WTC11 (cell line): ENCODE measurements at regions not wholly inside any gene's neighbourhood (a gene's known extent, or its start where the extent isn't known, plus 50 kb on each side); places are given as distances from the start of the nearest gene placed in this dataset.

Experiments
- ATAC-seq: fragments of 200-7000 bp; cut with Tn5 transposase; 2 replicates; pipeline ENCODE4 v1.10.0; 2021; ENCODE audit warnings: mild to moderate bottlenecking, moderate library complexity
- CTCF ChIA-PET: fragments of 300-600 bp; sonication (Branson Sonifier 250); formaldehyde crosslinking; loops from one replicate; lab custom pipeline; 2021; ENCODE audit warnings: antibody characterized with exemption; lab: Charles Lee
- POLR2A ChIA-PET: fragments of 350-600 bp; sonication (Branson Sonifier 250); formaldehyde crosslinking; loops from one replicate; lab custom pipeline; 2021; ENCODE audit warnings: antibody characterized with exemption; lab: Charles Lee
- DNase-seq: peaks from one replicate; pipeline ENCODE4 v3.0.0; 2021; ENCODE audit warnings: low spot score
- H3K27ac Mint-ChIP-seq: 2 replicates; pipeline ENCODE4 v1.8.0; 2021; ENCODE audit warnings: mixed read lengths
- H3K27me3 Mint-ChIP-seq: 2 replicates; pipeline ENCODE4 v1.8.0; 2021; ENCODE audit warnings: low read depth, mild to moderate bottlenecking, moderate library complexity, mixed read lengths
- H3K36me3 Mint-ChIP-seq: 2 replicates; pipeline ENCODE4 v1.8.0; 2021; ENCODE audit warnings: mixed read lengths
- H3K4me1 Mint-ChIP-seq: 2 replicates; pipeline ENCODE4 v1.8.0; 2022; ENCODE audit warnings: mixed read lengths
- H3K4me3 Mint-ChIP-seq: 2 replicates; pipeline ENCODE4 v1.8.0; 2021; ENCODE audit warnings: mild to moderate bottlenecking, moderate library complexity, mixed read lengths
- H3K9me3 Mint-ChIP-seq: 2 replicates; pipeline ENCODE4 v1.8.0; 2021; ENCODE audit warnings: mixed read lengths
- EMX1 ChIP-seq: fragments of 250-450 bp; sonication (Bioruptor Pico); IDR thresholded peaks from 2 replicates; pipeline ENCODE4 v1.8.0; 2021; ENCODE audit warnings: mild to moderate bottlenecking
- FOXK1 ChIP-seq: sonication (generic); formaldehyde crosslinking; IDR thresholded peaks from 2 replicates; pipeline ENCODE4 v1.8.0; 2022; ENCODE audit warnings: mild to moderate bottlenecking, moderate library complexity, missing genetic modification reagents
- GRHL2 ChIP-seq: fragments of 250-450 bp; sonication (Bioruptor Pico); IDR thresholded peaks from 2 replicates; pipeline ENCODE4 v1.8.0; 2022; ENCODE audit warnings: mild to moderate bottlenecking, moderate library complexity; ENCODE audit not compliant: insufficient replicate concordance, severe bottlenecking
- GTF2I ChIP-seq: fragments of 250-450 bp; sonication (Bioruptor Pico); conservative IDR thresholded peaks from 2 replicates; pipeline ENCODE4 v1.4.0; 2021; ENCODE audit warnings: mild to moderate bottlenecking
- HMGA2 ChIP-seq: fragments of 250-450 bp; sonication (Bioruptor Pico); IDR thresholded peaks from 2 replicates; pipeline ENCODE4 v1.4.0; 2021; ENCODE audit warnings: mild to moderate bottlenecking, moderate library complexity
- KAT7 ChIP-seq: sonication (generic); formaldehyde crosslinking; IDR thresholded peaks from 2 replicates; pipeline ENCODE4 v1.8.1; 2023; ENCODE audit warnings: missing genetic modification reagents, mild to moderate bottlenecking, borderline replicate concordance
- MXD4 ChIP-seq: fragments of 250-450 bp; sonication (Bioruptor Pico); IDR thresholded peaks from 2 replicates; pipeline ENCODE4 v1.8.0; 2021; ENCODE audit warnings: mild to moderate bottlenecking, moderate library complexity, borderline replicate concordance
- NFE2L1 ChIP-seq: sonication (generic); formaldehyde crosslinking; IDR thresholded peaks from 2 replicates; pipeline ENCODE4 v1.8.1; 2023; ENCODE audit warnings: missing genetic modification reagents
- NFYB ChIP-seq: sonication (generic); formaldehyde crosslinking; conservative IDR thresholded peaks from 2 replicates; pipeline ENCODE4 v1.8.0; 2022; ENCODE audit warnings: low read depth, missing genetic modification reagents
- PRRX2 ChIP-seq: fragments of 250-450 bp; sonication (Bioruptor Pico); IDR thresholded peaks from 2 replicates; pipeline ENCODE4 v1.8.0; 2021; ENCODE audit warnings: mild to moderate bottlenecking
- TEAD1 ChIP-seq: sonication (generic); formaldehyde crosslinking; IDR thresholded peaks from 2 replicates; pipeline ENCODE4 v1.8.0; 2022; ENCODE audit warnings: mild to moderate bottlenecking, missing genetic modification reagents
- ZBTB21 ChIP-seq: sonication (generic); formaldehyde crosslinking; IDR thresholded peaks from 2 replicates; pipeline ENCODE4 v1.8.1; 2023; ENCODE audit warnings: mild to moderate bottlenecking, missing genetic modification reagents, borderline replicate concordance
- ZNF396 ChIP-seq: fragments of 250-450 bp; sonication (Bioruptor Pico); IDR thresholded peaks from 2 replicates; pipeline ENCODE4 v1.8.0; 2021; ENCODE audit warnings: mild to moderate bottlenecking, moderate library complexity, borderline replicate concordance
- TF ChIP-seq, protein P1 (sequence below): sonication (generic); formaldehyde crosslinking; IDR thresholded peaks from 2 replicates; pipeline ENCODE4 v1.8.0; 2022; ENCODE audit warnings: mild to moderate bottlenecking, missing genetic modification reagents
- TF ChIP-seq, protein P2 (sequence below): sonication (generic); formaldehyde crosslinking; IDR thresholded peaks from 2 replicates; pipeline ENCODE4 v1.8.1; 2022; ENCODE audit warnings: low read depth, missing genetic modification reagents, borderline replicate concordance
- TF ChIP-seq, protein P3 (sequence below): fragments of 200-600 bp; IDR thresholded peaks from 2 replicates; pipeline ENCODE4 v1.8.0; 2022; ENCODE audit warnings: antibody characterized with exemption
- TF ChIP-seq, protein P4 (sequence below): fragments of 250-450 bp; sonication (Bioruptor Pico); IDR thresholded peaks from 2 replicates; pipeline ENCODE4 v2.1.2; 2022; ENCODE audit warnings: mild to moderate bottlenecking, moderate library complexity
- TF ChIP-seq, protein P5 (sequence below): fragments of 250-450 bp; sonication (Bioruptor Pico); IDR thresholded peaks from 2 replicates; pipeline ENCODE4 v1.8.0; 2021; ENCODE audit warnings: mild to moderate bottlenecking
- TF ChIP-seq, protein P6 (sequence below): sonication (generic); formaldehyde crosslinking; IDR thresholded peaks from 2 replicates; pipeline ENCODE4 v1.8.0; 2022; ENCODE audit warnings: missing genetic modification reagents
- TF ChIP-seq, protein P7 (sequence below): sonication (generic); formaldehyde crosslinking; IDR thresholded peaks from 2 replicates; pipeline ENCODE4 v1.8.0; 2023; ENCODE audit warnings: missing genetic modification reagents, mild to moderate bottlenecking, borderline replicate concordance
- TF ChIP-seq, protein P8 (sequence below): sonication (generic); formaldehyde crosslinking; conservative IDR thresholded peaks from 2 replicates; pipeline ENCODE4 v1.8.1; 2022; ENCODE audit warnings: mild to moderate bottlenecking, missing genetic modification reagents

DNA sequence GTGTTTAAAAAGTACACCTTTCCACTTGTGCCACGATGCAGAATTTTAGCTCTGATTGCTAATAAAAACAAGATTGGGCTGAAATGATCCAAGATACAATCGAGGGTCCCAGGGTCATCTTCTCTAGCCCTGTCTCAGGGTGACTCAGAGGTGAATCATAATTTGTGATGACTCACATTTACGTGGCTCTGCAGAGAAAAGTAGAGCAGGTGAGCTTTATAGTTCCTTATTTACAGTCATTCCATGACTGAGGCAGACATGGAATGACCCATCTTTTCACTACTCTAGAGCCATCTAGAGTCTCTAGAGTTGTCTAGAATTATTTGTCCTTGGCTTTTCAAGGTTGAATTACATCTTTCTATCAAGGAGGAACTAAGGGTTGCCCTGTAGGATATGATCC, 155.2 kb downstream of the GAS1 start (continued):
- TF ChIP-seq, protein P1, sequence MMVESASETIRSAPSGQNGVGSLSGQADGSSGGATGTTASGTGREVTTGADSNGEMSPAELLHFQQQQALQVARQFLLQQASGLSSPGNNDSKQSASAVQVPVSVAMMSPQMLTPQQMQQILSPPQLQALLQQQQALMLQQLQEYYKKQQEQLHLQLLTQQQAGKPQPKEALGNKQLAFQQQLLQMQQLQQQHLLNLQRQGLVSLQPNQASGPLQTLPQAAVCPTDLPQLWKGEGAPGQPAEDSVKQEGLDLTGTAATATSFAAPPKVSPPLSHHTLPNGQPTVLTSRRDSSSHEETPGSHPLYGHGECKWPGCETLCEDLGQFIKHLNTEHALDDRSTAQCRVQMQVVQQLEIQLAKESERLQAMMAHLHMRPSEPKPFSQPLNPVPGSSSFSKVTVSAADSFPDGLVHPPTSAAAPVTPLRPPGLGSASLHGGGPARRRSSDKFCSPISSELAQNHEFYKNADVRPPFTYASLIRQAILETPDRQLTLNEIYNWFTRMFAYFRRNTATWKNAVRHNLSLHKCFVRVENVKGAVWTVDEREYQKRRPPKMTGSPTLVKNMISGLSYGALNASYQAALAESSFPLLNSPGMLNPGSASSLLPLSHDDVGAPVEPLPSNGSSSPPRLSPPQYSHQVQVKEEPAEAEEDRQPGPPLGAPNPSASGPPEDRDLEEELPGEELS, result no peak

DNA sequence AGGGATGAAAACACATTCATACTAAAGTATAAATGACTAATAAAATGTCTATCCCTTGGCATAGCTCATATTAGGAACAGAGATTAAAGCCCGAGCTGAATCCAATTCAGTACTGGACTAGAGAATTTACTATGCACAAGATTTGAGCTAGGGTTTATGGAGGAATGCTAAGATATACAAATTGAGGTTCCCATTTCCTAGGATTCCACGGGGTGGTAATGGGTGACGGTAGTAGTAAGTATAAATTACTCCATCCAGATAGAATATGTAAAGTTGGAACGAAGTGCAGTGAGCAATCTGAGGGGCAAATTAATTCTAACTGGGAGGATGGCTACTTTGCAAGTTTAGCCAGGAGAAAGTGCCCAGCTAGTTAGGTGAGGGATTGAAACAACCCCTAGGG, 156.5 kb downstream of the GAS1 start:
- Mint-ChIP-seq H3K36me3 (no peaks in the 10 kb centered on the region), H3K9me3 (no peaks in the 10 kb centered on the region), H3K4me3 (no peak overlapping the region), H3K4me1 (peaks cover 17% of the 10 kb centered on the region), H3K27me3 (no peaks in the 10 kb centered on the region; the same call in 1 of the 2 replicates), H3K27ac (no peak overlapping the region)
- ChIA-PET POLR2A (no interaction called here), CTCF (interaction anchor here (1.8 kb wide), 1 partner anchor 302 kb away, joined by 4 read pairs; no protein-coding TSS in a partner anchor)
- DNase-seq (no peak), ATAC-seq (no peak)
- TF ChIP-seq, protein P2, sequence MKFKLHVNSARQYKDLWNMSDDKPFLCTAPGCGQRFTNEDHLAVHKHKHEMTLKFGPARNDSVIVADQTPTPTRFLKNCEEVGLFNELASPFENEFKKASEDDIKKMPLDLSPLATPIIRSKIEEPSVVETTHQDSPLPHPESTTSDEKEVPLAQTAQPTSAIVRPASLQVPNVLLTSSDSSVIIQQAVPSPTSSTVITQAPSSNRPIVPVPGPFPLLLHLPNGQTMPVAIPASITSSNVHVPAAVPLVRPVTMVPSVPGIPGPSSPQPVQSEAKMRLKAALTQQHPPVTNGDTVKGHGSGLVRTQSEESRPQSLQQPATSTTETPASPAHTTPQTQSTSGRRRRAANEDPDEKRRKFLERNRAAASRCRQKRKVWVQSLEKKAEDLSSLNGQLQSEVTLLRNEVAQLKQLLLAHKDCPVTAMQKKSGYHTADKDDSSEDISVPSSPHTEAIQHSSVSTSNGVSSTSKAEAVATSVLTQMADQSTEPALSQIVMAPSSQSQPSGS, result no peak
- TF ChIP-seq HMGA2 (no peak), EMX1 (CRISPR knock-in tag) (no peak), MXD4 (CRISPR knock-in tag) (no peak), PRRX2 (CRISPR knock-in tag) (no peak), ZNF396 (no peak), FOXK1 (CRISPR knock-in tag) (no peak), KAT7 (CRISPR knock-in tag) (no peak), NFE2L1 (no peak), GRHL2 (CRISPR knock-in tag) (no peak), ZBTB21 (CRISPR knock-in tag) (no peak), NFYB (CRISPR knock-in tag) (no peak), GTF2I (no peak), TEAD1 (no peak)
- TF ChIP-seq, protein P3, sequence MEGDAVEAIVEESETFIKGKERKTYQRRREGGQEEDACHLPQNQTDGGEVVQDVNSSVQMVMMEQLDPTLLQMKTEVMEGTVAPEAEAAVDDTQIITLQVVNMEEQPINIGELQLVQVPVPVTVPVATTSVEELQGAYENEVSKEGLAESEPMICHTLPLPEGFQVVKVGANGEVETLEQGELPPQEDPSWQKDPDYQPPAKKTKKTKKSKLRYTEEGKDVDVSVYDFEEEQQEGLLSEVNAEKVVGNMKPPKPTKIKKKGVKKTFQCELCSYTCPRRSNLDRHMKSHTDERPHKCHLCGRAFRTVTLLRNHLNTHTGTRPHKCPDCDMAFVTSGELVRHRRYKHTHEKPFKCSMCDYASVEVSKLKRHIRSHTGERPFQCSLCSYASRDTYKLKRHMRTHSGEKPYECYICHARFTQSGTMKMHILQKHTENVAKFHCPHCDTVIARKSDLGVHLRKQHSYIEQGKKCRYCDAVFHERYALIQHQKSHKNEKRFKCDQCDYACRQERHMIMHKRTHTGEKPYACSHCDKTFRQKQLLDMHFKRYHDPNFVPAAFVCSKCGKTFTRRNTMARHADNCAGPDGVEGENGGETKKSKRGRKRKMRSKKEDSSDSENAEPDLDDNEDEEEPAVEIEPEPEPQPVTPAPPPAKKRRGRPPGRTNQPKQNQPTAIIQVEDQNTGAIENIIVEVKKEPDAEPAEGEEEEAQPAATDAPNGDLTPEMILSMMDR, result no peak
- TF ChIP-seq, protein P4, sequence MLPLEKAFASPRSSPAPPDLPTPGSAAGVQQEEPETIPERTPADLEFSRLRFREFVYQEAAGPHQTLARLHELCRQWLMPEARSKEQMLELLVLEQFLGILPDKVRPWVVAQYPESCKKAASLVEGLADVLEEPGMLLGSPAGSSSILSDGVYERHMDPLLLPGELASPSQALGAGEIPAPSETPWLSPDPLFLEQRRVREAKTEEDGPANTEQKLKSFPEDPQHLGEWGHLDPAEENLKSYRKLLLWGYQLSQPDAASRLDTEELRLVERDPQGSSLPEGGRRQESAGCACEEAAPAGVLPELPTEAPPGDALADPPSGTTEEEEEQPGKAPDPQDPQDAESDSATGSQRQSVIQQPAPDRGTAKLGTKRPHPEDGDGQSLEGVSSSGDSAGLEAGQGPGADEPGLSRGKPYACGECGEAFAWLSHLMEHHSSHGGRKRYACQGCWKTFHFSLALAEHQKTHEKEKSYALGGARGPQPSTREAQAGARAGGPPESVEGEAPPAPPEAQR (CRISPR knock-in tag), result no peak
- TF ChIP-seq, protein P5, sequence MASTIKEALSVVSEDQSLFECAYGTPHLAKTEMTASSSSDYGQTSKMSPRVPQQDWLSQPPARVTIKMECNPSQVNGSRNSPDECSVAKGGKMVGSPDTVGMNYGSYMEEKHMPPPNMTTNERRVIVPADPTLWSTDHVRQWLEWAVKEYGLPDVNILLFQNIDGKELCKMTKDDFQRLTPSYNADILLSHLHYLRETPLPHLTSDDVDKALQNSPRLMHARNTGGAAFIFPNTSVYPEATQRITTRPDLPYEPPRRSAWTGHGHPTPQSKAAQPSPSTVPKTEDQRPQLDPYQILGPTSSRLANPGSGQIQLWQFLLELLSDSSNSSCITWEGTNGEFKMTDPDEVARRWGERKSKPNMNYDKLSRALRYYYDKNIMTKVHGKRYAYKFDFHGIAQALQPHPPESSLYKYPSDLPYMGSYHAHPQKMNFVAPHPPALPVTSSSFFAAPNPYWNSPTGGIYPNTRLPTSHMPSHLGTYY, result no peak
- TF ChIP-seq, protein P6, sequence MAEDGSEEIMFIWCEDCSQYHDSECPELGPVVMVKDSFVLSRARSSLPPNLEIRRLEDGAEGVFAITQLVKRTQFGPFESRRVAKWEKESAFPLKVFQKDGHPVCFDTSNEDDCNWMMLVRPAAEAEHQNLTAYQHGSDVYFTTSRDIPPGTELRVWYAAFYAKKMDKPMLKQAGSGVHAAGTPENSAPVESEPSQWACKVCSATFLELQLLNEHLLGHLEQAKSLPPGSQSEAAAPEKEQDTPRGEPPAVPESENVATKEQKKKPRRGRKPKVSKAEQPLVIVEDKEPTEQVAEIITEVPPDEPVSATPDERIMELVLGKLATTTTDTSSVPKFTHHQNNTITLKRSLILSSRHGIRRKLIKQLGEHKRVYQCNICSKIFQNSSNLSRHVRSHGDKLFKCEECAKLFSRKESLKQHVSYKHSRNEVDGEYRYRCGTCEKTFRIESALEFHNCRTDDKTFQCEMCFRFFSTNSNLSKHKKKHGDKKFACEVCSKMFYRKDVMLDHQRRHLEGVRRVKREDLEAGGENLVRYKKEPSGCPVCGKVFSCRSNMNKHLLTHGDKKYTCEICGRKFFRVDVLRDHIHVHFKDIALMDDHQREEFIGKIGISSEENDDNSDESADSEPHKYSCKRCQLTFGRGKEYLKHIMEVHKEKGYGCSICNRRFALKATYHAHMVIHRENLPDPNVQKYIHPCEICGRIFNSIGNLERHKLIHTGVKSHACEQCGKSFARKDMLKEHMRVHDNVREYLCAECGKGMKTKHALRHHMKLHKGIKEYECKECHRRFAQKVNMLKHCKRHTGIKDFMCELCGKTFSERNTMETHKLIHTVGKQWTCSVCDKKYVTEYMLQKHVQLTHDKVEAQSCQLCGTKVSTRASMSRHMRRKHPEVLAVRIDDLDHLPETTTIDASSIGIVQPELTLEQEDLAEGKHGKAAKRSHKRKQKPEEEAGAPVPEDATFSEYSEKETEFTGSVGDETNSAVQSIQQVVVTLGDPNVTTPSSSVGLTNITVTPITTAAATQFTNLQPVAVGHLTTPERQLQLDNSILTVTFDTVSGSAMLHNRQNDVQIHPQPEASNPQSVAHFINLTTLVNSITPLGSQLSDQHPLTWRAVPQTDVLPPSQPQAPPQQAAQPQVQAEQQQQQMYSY (CRISPR knock-in tag), result no peak
- TF ChIP-seq, protein P7, sequence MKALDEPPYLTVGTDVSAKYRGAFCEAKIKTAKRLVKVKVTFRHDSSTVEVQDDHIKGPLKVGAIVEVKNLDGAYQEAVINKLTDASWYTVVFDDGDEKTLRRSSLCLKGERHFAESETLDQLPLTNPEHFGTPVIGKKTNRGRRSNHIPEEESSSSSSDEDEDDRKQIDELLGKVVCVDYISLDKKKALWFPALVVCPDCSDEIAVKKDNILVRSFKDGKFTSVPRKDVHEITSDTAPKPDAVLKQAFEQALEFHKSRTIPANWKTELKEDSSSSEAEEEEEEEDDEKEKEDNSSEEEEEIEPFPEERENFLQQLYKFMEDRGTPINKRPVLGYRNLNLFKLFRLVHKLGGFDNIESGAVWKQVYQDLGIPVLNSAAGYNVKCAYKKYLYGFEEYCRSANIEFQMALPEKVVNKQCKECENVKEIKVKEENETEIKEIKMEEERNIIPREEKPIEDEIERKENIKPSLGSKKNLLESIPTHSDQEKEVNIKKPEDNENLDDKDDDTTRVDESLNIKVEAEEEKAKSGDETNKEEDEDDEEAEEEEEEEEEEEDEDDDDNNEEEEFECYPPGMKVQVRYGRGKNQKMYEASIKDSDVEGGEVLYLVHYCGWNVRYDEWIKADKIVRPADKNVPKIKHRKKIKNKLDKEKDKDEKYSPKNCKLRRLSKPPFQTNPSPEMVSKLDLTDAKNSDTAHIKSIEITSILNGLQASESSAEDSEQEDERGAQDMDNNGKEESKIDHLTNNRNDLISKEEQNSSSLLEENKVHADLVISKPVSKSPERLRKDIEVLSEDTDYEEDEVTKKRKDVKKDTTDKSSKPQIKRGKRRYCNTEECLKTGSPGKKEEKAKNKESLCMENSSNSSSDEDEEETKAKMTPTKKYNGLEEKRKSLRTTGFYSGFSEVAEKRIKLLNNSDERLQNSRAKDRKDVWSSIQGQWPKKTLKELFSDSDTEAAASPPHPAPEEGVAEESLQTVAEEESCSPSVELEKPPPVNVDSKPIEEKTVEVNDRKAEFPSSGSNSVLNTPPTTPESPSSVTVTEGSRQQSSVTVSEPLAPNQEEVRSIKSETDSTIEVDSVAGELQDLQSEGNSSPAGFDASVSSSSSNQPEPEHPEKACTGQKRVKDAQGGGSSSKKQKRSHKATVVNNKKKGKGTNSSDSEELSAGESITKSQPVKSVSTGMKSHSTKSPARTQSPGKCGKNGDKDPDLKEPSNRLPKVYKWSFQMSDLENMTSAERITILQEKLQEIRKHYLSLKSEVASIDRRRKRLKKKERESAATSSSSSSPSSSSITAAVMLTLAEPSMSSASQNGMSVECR (CRISPR knock-in tag), result no peak
- TF ChIP-seq, protein P8, sequence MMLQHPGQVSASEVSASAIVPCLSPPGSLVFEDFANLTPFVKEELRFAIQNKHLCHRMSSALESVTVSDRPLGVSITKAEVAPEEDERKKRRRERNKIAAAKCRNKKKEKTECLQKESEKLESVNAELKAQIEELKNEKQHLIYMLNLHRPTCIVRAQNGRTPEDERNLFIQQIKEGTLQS (CRISPR knock-in tag), result no peak
